Prostate gland (tissue), 1 donor: ENCODE measurements at regions not wholly inside any gene's neighbourhood (a gene's known extent, or its start where the extent isn't known, plus 50 kb on each side); places are given as distances from the start of the nearest gene placed in this dataset.

Experiments
- POLR2A ChIP-seq: fragments of 450-650 bp; IDR thresholded peaks from one replicate; pipeline ENCODE4 v1.6.1; 2016; ENCODE audit warnings: antibody characterized with exemption, mild to moderate bottlenecking
- POLR2AphosphoS5 ChIP-seq: sonication (generic); formaldehyde crosslinking; IDR thresholded peaks from one replicate; pipeline ENCODE4 v1.6.1; 2017; ENCODE audit warnings: antibody characterized with exemption

GRCh38 chr9:1718836-1719235 is 296.3 kb upstream of the SMARCA2 start:
- TF ChIP-seq POLR2A, result no peak
- no peak for TF ChIP-seq POLR2AphosphoS5
